Caco-2 (cell line): ENCODE measurements at regions not wholly inside any gene's neighbourhood (a gene's known extent, or its start where the extent isn't known, plus 50 kb on each side); places are given as distances from the start of the nearest gene placed in this dataset.
"Not testable (repeated sequence)": the region's sequence is repeated elsewhere in the genome, so short reads cannot be mapped to it uniquely, and the experiment has no call there.

ENCODE experiments used
- BruUV-seq: library from RNA; stranded (reverse); fragments of 400-500 nt; replicated peaks from 2 replicates; lab custom pipeline; 2021; lab: Mats Ljungman, UMichigan
- CTCF ChIA-PET: fragments of 300-600 bp; sonication (Branson Sonifier 250); formaldehyde crosslinking; loops from one replicate; lab custom pipeline; 2022; ENCODE audit warnings: antibody characterized with exemption; lab: Charles Lee
- POLR2A ChIA-PET: fragments of 300-600 bp; sonication (Branson Sonifier 250); formaldehyde crosslinking; loops from one replicate; lab custom pipeline; 2022; ENCODE audit warnings: antibody characterized with exemption; lab: Charles Lee
- DNase-seq, 2 experiments: peaks; one replicate each; pipeline versions ENCODE4 v3.0.0 to v3.0.0-alpha.2; 2020 to 2022
- H3K27me3 ChIP-seq: replicated peaks from 2 replicates; pipeline ENCODE4 v1.6.0; 2011; ENCODE audit warnings: low read length; ENCODE audit not compliant: control insufficient read depth, insufficient read depth
- H3K36me3 ChIP-seq: 2 replicates; pipeline ENCODE4 v1.5.1; 2011; ENCODE audit warnings: low read length; ENCODE audit not compliant: control insufficient read depth, insufficient read depth
- H3K4me1 ChIP-seq: fragments of 250-450 bp; sonication (Bioruptor Pico); 2 replicates; pipeline ENCODE4 v1.5.1; 2020; ENCODE audit warnings: mild to moderate bottlenecking
- H3K4me3 ChIP-seq: 2 replicates; pipeline ENCODE4 v1.5.1; 2011; ENCODE audit warnings: low read depth, mild to moderate bottlenecking, control low read depth, low read length
- H3K9me3 ChIP-seq: fragments of 250-450 bp; sonication (Bioruptor Pico); 2 replicates; pipeline ENCODE4 v1.5.1; 2020; ENCODE audit warnings: mild to moderate bottlenecking, moderate library complexity
- H3K27ac Mint-ChIP-seq: one replicate; pipeline ENCODE4 v1.8.0; 2022; ENCODE audit warnings: mixed read lengths; ENCODE audit not compliant: unreplicated experiment
- H3K27me3 Mint-ChIP-seq: one replicate; pipeline ENCODE4 v1.8.0; 2022; ENCODE audit warnings: mixed read lengths; ENCODE audit not compliant: insufficient read depth, unreplicated experiment
- H3K36me3 Mint-ChIP-seq: one replicate; pipeline ENCODE4 v1.8.0; 2022; ENCODE audit warnings: mild to moderate bottlenecking, mixed read lengths; ENCODE audit not compliant: insufficient read depth, unreplicated experiment
- H3K4me1 Mint-ChIP-seq: one replicate; pipeline ENCODE4 v1.8.0; 2022; ENCODE audit warnings: low read depth, mixed read lengths; ENCODE audit not compliant: unreplicated experiment
- H3K4me3 Mint-ChIP-seq: one replicate; pipeline ENCODE4 v1.8.0; 2022; ENCODE audit warnings: mild to moderate bottlenecking, moderate library complexity, mixed read lengths; ENCODE audit not compliant: unreplicated experiment
- H3K9me3 Mint-ChIP-seq: one replicate; pipeline ENCODE4 v1.8.0; 2022; ENCODE audit warnings: mixed read lengths; ENCODE audit not compliant: unreplicated experiment
- intact Hi-C: fragments of 100-400 bp; cut with micrococcal nuclease; formaldehyde crosslinking; loops from one replicate; pipeline ENCODE4 v1.10.0; 2022; ENCODE audit not compliant: unreplicated experiment

GRCh38 chr1:83246780-83247179 lies 752.2 kb downstream of the TTLL7 start:
- POLR2A ChIA-PET, H3K9me3 ChIP-seq, H3K4me1 Mint-ChIP-seq, H3K4me1 ChIP-seq, H3K27me3 Mint-ChIP-seq, DNase-seq, H3K4me3 Mint-ChIP-seq, H3K36me3 Mint-ChIP-seq, CTCF ChIA-PET, BruUV-seq, H3K4me3 ChIP-seq, H3K27ac Mint-ChIP-seq, intact Hi-C loops, H3K27me3 ChIP-seq, H3K9me3 Mint-ChIP-seq, H3K36me3 ChIP-seq: not testable (repeated sequence)

DNA sequence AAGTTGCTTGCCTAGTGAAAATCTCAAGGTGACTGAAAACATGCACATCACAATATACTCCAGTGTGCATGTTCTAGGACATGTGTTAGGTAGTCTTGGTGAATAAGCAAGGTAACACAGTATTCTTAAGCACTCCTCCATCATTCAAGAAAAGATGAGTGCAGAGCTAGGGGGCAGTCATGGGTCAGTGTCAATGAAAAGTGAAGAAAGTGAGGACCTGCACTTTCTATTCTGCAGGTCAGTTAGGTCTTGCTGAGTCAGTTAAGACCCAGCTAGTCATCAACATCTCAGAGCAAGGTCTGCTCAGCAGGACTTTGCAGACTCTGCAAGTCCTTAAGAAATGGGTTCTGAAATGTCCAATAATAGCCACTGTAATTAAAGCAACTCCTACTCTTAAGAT lies 754.1 kb downstream of the TTLL7 start:
- H3K4me3 Mint-ChIP-seq: not testable (repeated sequence)

GRCh38 chr1:83239568-83239967 lies 759.4 kb downstream of the TTLL7 start:
- H3K27ac Mint-ChIP-seq, CTCF ChIA-PET, H3K9me3 Mint-ChIP-seq, H3K4me1 ChIP-seq, H3K4me3 Mint-ChIP-seq, H3K4me3 ChIP-seq, H3K27me3 Mint-ChIP-seq, H3K27me3 ChIP-seq, intact Hi-C loops, DNase-seq, H3K9me3 ChIP-seq, H3K4me1 Mint-ChIP-seq, H3K36me3 ChIP-seq, BruUV-seq, H3K36me3 Mint-ChIP-seq, POLR2A ChIA-PET: not testable (repeated sequence)

More for the DNA sequence above, 754.1 kb downstream of the TTLL7 start:
- DNase-seq, H3K4me1 Mint-ChIP-seq, H3K27me3 Mint-ChIP-seq, H3K27me3 ChIP-seq, H3K4me1 ChIP-seq, POLR2A ChIA-PET, H3K9me3 ChIP-seq, CTCF ChIA-PET, BruUV-seq, H3K27ac Mint-ChIP-seq, H3K36me3 ChIP-seq, H3K9me3 Mint-ChIP-seq, H3K4me3 ChIP-seq, H3K36me3 Mint-ChIP-seq, intact Hi-C loops: not testable (repeated sequence)

- H3K27me3 ChIP-seq, CTCF ChIA-PET, H3K4me1 Mint-ChIP-seq, intact Hi-C loops, H3K4me3 ChIP-seq, BruUV-seq, H3K27ac Mint-ChIP-seq, H3K27me3 Mint-ChIP-seq, H3K4me1 ChIP-seq, POLR2A ChIA-PET, DNase-seq, H3K9me3 ChIP-seq, H3K36me3 Mint-ChIP-seq, H3K4me3 Mint-ChIP-seq, H3K9me3 Mint-ChIP-seq, H3K36me3 ChIP-seq: not testable (repeated sequence)
Observed at GRCh38 chr1:83238654-83239053, 760.3 kb downstream of the TTLL7 start.

GRCh38 chr1:83219788-83220187 lies 779.1 kb downstream of the TTLL7 start:
- BruUV-seq, intact Hi-C loops, H3K27me3 ChIP-seq, DNase-seq, CTCF ChIA-PET, H3K4me1 Mint-ChIP-seq, POLR2A ChIA-PET, H3K4me3 ChIP-seq, H3K4me1 ChIP-seq, H3K9me3 ChIP-seq, H3K4me3 Mint-ChIP-seq, H3K36me3 ChIP-seq, H3K27ac Mint-ChIP-seq, H3K9me3 Mint-ChIP-seq, H3K27me3 Mint-ChIP-seq, H3K36me3 Mint-ChIP-seq: not testable (repeated sequence)

DNA sequence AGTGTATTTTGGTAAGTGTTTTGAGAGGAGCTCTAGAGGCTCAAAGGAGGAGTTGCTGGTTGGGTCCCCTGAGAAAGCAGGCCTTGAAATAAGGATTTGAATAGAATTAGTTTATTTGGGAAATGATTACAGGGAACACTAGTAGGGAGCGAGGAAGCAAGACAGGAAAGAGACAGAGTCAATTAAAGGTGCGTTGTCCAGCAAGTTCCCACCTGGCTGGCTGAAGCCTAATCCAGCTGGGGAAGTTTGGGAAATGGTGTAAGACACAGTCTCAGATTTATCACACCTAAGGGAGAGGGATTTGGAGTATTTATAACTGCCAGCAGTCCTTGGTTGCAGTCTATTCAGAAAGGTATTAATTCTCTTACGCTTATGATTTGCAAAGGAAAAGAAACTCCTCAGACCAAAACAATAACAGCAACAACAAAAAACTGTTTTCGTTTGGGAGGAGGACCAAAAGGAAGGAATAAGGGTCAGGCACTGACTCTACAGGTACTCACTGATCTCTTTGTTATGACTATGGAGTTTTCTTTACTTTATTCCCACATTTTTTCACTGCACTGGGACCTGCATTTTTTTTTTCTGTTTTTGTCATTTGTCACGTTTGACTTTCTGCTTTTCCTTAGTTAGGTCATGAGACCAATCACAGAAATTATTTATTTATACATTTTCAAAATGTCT lies 780.8 kb downstream of the TTLL7 start:
- H3K9me3 Mint-ChIP-seq, H3K4me3 ChIP-seq, H3K4me1 ChIP-seq, H3K4me1 Mint-ChIP-seq, intact Hi-C loops, H3K36me3 ChIP-seq, H3K27ac Mint-ChIP-seq, H3K4me3 Mint-ChIP-seq, H3K27me3 Mint-ChIP-seq, BruUV-seq, H3K9me3 ChIP-seq, DNase-seq, H3K27me3 ChIP-seq, POLR2A ChIA-PET, H3K36me3 Mint-ChIP-seq: not testable (repeated sequence)
- CTCF ChIA-PET: interaction anchor here (0.6 kb wide), 1 partner anchor 330 kb away, joined by 5 read pairs; no protein-coding TSS in a partner anchor

GRCh38 chr1:83214317-83214716 lies 784.6 kb downstream of the TTLL7 start:
- H3K4me1 ChIP-seq, BruUV-seq, H3K36me3 Mint-ChIP-seq, H3K36me3 ChIP-seq, DNase-seq, H3K4me1 Mint-ChIP-seq, H3K27ac Mint-ChIP-seq, H3K4me3 Mint-ChIP-seq, H3K27me3 ChIP-seq, H3K27me3 Mint-ChIP-seq, H3K9me3 ChIP-seq, intact Hi-C loops, CTCF ChIA-PET, POLR2A ChIA-PET, H3K9me3 Mint-ChIP-seq, H3K4me3 ChIP-seq: not testable (repeated sequence)
